Cardiac fibroblast (primary cell): ENCODE measurements at regions not wholly inside any gene's neighbourhood (a gene's known extent, or its start where the extent isn't known, plus 50 kb on each side); places are given as distances from the start of the nearest gene placed in this dataset.

Experiments used
- DNase-seq, 2 donors: peaks; one replicate each; pipeline versions ENCODE4 v3.0.0 to v3.0.0-alpha.2; 2010; ENCODE audit warnings: low read depth in 2 of 2
- H3K4me3 ChIP-seq, 2 donors: replicated peaks in 1 of 2; 1 replicate in 1 of 2; 2 replicates in 1 of 2; pipeline ENCODE4 v1.5.1; 2011; ENCODE audit warnings: low read depth in 2 of 2, low read length in 2 of 2, mild to moderate bottlenecking in 2 of 2, moderate library complexity in 1 of 2
- CTCF ChIP-seq: IDR thresholded peaks from one replicate; pipeline ENCODE4 v1.5.1; 2011; ENCODE audit warnings: low read depth, mild to moderate bottlenecking, low read length, inconsistent platforms

- TF ChIP-seq CTCF = no peak
- H3K4me3 ChIP-seq = no peak overlapping the region
- DNase-seq = no peak
Measured at GRCh38 chr5:133792024-133792423, 176.4 kb downstream of the C5orf15 start.

- no peak for DNase-seq
- no peak for TF ChIP-seq CTCF
- no peak overlapping the region for H3K4me3 ChIP-seq
Measured at GRCh38 chr5:133790898-133791297, 177.5 kb downstream of the C5orf15 start.

GRCh38 chr5:133789428-133789827 is 177.1 kb upstream of the FSTL4 start:
- no peak for DNase-seq
- no peak for TF ChIP-seq CTCF
- no peak overlapping the region for H3K4me3 ChIP-seq

- TF ChIP-seq CTCF = no peak
- no peak for DNase-seq
- no peak overlapping the region for H3K4me3 ChIP-seq
Measured at GRCh38 chr5:133788121-133788520, 175.8 kb upstream of the FSTL4 start.

- no peak for TF ChIP-seq CTCF
- H3K4me3 ChIP-seq = no peak overlapping the region
- DNase-seq = no peak
Measured at GRCh38 chr5:133786420-133786819, 174.1 kb upstream of the FSTL4 start.

GRCh38 chr5:133785182-133785581 is 172.8 kb upstream of the FSTL4 start:
- H3K4me3 ChIP-seq = no peak overlapping the region
- no peak for DNase-seq
- no peak for TF ChIP-seq CTCF

GRCh38 chr5:133783481-133783880 is 171.1 kb upstream of the FSTL4 start:
- DNase-seq = no peak
- no peak overlapping the region for H3K4me3 ChIP-seq
- no peak for TF ChIP-seq CTCF
